Cardiac septum (tissue), 1 donor: ENCODE measurements at regions not wholly inside any gene's neighbourhood (a gene's known extent, or its start where the extent isn't known, plus 50 kb on each side); places are given as distances from the start of the nearest gene placed in this dataset.
"Not testable (repeated sequence)": the region's sequence is repeated elsewhere in the genome, so short reads cannot be mapped to it uniquely, and the experiment has no call there.

Source experiments
- DNase-seq: peaks from one replicate; pipeline ENCODE4 v3.0.0-alpha.2; 2020; ENCODE audit warnings: low spot score
- intact Hi-C: fragments of 100-400 bp; cut with DNase I; formaldehyde crosslinking; loops from one replicate; pipeline ENCODE4 v1.14.0; 2022
- donor health status: DM: no; HTN: no; CAD: no.

DNA sequence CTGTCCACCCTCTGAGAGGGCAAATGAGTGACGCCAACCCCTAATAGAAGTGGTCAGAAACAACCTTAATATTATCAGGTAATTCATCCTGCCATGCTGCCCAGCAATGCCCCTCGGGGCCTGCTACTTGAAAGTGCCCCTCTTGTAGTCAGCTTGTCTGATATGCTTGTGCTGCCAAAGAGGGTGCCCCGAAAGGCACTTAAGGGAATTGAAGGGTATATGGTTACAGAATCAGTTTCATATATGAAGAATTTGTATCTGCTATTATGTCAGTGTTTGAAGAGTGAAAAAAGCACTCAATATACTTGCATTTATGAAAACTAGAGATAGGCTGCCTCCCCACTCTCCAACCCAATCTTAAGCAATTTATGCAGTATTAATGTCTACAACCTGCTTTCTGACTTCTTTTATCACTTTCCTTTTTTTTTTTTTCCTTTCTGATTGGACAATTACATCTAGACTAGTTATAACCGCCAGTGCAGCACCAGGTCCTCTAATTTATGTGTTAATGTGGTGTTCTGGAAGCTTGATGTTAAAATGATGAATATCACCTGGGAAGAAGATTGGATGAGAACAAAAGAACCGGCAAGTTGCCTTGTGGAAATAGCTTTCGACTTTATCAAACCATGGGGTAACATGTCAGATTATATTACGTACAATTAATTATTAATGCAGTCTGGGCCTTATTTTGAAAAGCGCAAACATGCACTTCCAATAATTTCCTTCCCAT is 646.9 kb upstream of the ACVR2A start:
- DNase-seq: no peak
- intact Hi-C loops: no loop called here

DNA sequence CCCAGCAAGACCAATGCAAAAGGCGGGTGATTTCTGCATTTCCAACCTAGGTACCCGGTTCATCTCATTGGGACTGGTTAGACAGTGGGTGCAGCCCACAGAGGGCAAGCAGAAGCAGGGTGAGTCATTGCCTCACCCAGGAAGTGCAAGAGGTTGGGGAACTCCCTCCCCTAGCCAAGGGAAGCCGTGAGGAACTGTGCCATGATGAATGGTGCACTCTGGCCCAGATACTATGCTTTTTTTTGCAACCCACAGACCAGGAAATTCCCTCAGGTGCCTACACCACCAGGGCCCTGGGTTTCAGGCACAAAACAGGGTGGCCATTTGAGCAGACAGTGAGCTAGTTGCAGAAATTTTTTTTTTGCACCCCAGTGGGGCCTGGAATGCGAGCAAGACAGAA is 662.6 kb upstream of the ACVR2A start:
- DNase-seq: no peak

DNA sequence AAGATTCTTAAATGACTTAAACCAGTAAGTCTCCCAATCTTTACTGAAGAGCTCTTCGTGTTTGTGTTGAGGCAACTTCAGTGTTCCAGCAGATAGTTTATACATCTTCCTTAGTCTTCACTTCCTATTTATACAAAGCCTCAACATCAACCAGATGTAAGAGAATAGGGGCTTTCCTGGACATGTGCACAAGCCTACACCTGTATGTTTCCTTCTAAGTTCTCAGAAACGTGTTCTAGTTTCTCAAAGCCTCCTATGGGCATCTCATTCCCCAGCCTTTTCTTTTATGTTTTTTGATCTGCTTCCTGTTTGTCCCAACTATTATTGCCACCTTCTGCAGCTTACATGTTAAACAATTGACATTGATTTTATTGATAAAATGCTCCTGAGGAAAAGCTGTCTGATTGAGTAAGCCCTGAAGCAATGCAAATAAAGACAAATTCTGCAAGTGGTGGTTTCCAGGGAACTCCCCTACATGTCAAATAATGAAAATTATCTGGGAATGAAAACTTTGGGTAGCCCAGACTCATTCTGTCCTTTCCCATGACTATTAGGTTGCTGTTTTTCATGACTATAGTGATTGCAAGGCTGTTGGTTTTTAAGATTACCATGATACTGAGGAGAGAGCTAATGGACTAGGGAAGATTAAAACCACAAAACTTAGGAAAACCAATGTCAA is 663.3 kb upstream of the ACVR2A start:
- intact Hi-C loops: no loop called here
- no peak for DNase-seq

More for the DNA sequence above, 662.6 kb upstream of the ACVR2A start:
- intact Hi-C loops: no loop called here

DNA sequence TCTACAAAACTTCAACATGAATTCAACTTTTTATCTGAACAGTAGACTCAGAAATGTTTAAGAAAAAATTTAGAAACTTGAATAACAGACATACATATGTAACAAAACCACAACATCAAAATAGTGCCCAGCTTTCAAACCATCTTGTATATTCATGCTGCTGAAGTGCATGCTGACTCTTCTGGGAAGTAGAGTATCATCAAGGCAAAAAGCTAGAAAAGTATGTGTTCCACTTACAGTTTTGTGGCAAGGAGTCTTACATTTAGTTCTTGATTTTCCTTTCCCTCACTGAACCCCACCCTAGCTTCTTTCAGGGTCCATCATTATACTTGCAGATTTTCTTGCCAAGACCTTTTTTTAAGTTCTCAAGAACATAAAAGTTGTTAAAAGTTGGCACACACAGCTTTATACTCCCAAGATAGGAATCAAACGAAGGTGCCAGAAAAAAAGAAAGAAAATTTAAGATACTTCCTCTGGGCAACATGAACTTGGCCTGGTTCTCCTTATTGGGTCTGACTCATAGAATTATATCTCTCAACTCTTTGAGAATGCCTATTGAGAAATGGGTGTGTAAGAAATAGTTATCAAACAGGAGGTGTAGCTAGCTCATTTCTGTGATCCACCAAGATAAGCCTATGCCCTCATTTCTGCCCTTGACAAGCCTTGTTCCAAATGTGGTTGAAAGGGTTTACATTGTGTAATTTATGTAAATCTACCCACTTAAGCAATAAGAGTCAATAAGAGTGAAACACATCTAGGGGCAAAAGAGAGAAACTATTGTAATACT is 667.6 kb upstream of the ACVR2A start:
- no peak for DNase-seq
- intact Hi-C loops: no loop called here

DNA sequence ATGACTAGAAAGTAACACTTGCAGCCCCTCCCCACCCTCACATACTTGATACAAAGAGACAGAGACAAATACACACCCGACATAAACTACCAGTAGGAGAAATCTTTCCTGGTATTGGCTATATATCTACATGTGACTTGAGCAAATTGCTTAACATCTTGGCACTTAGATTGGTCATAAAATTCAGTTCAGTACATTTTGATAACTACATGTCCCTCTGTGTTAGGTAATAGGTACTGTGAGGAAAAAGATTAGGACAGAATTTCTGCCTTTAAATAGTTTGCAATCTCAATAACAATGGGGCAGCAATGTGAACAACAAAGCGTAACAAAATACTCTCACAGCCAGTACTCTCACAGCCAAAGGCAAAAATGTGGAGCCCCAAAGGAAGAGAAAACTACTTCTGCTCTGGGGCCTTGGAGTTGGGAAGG is 670.0 kb upstream of the ACVR2A start:
- DNase-seq: no peak
- intact Hi-C loops: no loop called here

DNA sequence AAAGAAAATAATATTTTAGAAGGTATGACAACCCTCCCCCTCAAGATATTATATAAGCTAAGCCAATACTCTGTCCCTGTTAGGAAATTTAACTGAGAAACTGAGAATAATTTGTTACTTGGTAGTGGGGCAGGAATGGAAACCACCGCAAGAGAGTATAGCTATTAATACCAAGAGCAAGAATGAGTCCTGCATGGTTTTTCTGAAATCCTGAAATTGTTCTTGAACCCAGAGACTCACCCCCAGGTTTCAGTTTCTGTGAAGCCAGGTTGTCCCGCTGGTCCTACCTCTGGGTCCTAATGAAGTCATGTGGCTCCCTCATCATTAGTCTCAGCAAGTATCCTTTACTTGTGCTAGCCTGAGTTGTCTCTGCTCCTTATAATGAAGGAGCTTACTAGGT is 671.0 kb upstream of the ACVR2A start:
- no peak for DNase-seq
- intact Hi-C loops: no loop called here

DNA sequence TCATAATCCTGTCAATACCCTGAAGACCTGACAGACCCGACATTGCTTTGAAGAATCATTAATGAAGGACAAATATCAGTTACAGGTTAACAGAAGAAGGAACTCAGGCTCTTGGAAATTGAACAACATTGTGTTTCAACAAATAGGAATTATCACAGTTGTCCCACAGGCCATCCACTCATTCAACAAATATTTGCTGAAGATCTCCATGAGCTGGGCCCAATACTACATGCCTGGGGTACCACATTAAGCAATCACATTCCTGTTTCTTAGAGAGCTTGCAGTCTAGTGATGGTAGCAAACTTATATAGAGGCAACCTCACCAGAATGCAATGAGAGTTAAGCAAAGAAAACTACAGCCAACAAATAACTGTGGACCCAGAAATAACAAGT is 671.6 kb upstream of the ACVR2A start:
- intact Hi-C loops: no loop called here
- DNase-seq: no peak

DNA sequence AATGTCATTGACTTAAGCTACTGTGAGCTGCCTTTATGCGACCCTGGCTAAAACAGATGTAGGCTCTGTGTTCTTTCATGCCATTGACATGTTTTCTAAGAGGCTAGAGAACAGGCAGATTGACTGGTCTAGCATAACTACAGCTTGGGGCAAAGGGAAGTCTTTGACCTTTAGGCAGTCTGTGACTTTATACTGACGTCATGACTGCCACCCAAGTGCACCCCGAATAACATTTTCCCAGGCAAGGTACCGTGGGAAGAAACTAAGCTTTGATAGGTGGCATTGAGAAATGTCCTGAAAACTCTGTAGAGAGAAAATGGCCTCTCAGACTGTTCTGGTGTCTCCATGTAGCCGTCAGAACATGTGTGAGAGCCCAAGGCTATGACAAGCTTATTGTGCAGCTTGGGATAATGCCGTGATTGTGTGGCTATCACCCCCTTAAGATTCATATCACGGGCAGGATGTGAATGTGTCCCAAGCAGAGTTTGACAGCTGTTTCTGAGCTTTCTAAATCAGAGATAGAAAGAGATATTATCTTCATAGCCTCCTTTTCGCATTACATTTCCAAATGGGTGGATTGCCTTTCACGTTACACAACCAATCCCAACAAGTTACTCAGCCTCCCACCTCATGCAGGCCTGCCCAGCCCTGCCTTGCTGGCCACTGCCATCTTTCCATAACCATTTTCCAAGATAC is 672.2 kb upstream of the ACVR2A start:
- intact Hi-C loops: no loop called here
- DNase-seq: no peak

DNA sequence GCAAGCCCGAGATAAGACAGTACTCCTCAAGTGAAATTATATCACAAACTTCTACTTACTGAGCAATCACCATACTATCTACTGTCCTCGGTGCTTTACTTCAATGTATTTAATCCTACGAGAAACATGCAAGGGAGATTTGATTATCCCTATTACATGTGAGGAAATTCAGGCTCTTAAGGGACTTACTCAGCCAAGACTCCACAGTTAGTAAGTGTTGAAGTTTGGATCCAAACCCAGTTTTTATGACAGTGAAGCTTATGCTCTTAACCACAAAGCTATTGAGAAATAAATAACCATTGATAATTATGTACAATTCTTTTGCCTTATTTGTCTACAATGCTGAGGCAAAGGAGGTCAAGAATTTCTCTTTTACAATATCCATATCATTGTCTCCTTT is 672.9 kb upstream of the ACVR2A start:
- DNase-seq: no peak
- intact Hi-C loops: no loop called here

DNA sequence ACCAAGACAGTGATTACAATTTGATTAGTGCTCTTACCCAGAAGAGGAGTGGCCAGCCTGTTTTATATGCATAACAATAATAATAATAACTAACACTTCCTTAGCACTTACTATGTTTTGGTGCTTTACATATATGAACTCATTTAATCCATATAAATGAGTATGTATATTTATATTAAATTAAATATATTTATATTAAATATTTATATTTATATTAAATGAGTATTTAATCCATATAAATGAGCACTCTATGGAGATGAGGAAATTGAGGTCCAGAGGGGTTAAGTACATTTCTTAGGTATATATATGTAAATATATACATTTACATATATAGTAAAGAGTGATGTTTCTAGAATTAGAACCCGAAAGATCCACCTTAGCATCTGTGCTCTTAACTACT is 673.9 kb upstream of the ACVR2A start:
- intact Hi-C loops: no loop called here
- no peak for DNase-seq

DNA sequence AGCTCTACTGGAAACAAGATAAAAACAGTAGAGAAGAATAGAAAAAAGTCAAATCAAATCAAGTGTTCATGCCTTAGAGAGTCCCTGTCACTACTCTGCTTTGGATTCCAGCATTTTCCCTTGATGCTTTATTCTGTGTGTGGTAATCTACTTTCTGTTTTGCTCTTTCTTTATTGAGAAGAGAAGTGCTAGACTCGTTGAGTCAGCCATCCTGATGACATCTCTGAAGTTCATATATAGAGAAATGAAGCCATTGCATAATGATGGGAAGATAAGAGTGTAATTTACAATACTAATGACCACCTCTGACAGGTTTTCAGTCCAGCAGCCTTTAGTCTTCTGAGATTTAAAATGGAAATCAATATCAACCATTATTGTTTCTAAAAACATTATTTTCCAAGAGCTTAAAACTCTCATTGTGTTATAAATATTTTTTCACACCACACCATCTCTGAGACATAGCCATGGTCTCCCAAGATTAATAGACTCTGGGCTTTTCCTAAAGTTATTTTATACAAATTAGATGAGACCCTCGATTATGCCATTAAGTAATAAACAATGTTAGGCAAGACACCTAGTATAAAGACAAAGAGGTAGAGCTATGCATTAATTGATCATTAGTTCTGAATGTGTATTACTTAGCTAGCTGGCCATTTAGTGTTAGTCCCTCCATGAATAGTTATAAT is 679.0 kb upstream of the ACVR2A start:
- no peak for DNase-seq
- intact Hi-C loops: no loop called here

DNA sequence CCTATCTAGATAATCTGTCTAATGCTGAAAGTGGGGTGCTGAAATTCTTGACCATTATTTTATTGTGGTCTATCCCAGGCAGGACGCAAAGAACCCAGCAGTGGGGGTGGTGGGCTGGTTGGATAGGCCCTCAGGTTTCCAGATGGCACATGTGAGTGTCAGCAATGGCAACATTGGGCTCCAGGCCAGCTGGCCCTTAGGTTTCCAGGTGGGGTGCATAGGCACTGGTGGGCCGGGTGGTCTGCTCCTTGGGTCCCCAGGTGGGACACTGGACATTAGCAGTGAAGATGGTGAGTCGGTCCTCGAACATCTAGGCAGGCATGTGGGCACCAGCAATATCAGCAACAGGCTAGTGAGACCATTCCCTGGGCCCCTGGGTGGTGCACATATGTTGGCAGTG is 680.3 kb upstream of the ACVR2A start:
- intact Hi-C loops: no loop called here
- DNase-seq: no peak

DNA sequence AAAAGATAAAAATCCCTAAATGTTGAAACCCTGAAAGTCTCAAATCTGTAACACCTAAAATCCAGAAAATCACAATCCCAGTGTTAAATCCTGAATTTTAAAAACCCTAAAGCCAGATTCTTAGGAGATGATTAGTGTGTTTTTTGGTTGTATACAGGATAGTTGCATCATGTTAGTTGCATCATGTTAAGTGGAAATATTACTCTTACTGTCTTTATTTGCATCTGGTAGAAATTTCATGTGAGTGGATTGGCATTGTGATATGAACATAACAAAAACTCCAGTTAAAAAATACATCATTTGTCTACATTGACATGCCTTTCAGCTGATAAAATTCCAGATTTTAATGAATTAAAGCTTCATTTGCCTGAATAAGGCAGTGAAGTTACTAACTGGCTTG is 683.1 kb upstream of the ACVR2A start:
- no peak for DNase-seq
- intact Hi-C loops: no loop called here

DNA sequence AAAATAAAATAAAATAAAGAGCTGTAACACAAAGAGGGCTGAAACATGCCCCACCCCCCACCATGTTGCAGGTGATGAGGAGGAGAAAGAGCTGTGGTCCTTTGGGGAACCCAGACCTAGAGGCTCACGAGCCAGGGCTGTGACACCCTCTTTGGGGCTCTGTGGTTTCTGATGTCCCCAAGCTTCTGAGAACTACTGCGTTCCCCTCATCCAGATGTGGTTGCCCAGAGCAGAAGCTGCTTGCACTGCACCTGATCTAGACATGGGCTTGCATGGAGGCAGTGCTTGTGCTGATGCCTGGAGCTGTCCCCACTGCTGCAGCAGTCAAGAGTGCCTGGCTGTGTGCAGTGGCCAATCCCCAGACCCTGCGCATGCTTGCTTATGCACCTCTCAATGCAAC is 687.9 kb upstream of the ACVR2A start:
- intact Hi-C loops: no loop called here
- DNase-seq: no peak

DNA sequence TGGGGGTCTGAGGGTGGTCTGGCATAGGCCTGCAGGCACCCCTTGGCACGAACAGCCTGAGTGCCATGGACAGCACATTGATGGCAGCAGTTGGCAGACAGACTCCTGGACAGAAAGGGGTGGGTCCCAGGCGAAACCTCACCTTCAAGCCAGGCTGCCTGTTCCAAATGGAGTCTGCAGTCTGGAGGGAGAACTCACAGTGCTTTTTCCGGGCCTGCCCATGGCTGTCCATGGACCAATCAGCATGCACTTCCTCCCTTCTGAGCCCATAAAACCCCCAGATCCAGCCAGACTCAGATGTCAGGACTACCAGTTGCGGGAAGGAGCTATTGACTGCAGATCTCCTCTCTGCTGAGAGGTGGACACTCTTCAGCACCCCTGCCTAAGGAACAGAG is 694.6 kb upstream of the ACVR2A start:
- intact Hi-C loops: no loop called here
- DNase-seq: no peak

DNA sequence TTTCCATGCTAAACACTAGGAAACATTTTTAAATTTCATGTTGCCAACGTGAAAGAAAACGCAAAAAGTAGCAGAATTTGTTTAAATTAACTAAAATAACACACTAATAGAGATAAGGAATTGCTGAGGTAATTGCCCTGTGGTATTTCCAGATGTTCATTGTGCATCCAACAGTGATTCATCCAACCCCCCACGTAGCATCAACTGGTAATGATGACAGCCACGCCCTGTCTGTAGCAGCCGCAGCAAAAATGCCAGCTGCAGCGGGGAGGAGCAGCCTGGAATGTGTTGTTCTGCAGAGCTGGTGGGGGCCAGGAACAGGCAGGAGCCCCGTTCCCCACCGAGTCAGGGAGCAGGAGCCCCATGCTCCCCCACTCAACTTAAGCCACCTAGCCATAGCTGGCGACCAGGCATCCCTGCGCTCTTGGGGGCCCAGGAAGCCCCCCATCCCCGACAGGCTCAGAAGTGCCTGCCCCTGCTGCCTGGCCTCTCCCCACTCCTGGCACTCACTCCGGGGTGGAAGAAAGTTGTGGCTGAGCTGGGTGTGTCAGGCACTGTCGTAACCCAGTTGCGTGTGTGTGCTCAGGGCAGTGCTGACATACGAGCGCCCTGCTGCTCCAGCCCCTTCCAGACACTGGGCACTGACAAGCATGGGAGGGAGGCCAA is 695.1 kb upstream of the ACVR2A start:
- DNase-seq: no peak
- intact Hi-C loops: no loop called here

DNA sequence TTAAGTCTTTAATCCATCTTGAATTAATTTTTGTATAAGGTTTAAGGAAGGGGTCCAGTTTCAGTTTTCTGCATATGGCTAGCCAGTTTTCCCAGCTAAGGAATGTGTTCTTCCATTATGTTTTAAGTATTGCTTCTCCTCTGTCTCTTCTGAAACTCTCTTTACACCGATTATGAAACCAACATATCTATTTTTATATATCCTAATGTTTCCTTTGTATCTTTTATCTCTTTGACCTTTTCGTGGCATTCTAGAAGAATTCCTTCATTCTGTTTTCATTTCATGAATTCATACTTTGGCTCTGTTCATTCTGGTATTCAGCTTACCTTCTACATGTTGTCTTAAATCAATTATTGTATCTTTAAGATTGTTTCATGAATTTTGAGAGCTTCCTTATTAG is 697.0 kb upstream of the ACVR2A start:
- DNase-seq: no peak
- intact Hi-C loops: no loop called here

DNA sequence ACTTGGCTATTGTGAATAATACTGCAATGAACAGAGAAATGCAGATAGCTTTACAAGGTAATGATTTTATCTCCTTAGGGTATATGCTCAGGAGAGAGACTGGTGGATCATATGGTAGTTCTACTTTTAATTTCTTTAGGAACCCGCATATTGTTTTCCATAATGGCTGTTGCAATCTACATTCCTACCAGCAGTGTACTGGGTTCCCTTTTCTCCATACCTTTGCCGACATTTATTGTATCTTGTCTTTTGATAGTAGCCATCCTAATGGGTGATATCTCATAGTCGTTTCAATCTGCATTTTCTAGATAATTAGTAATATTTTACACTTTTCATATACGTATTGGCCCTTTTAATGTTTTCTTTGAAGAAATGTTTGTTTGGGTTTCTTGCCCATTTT is 702.9 kb upstream of the ACVR2A start:
- no peak for DNase-seq
- intact Hi-C loops: no loop called here

DNA sequence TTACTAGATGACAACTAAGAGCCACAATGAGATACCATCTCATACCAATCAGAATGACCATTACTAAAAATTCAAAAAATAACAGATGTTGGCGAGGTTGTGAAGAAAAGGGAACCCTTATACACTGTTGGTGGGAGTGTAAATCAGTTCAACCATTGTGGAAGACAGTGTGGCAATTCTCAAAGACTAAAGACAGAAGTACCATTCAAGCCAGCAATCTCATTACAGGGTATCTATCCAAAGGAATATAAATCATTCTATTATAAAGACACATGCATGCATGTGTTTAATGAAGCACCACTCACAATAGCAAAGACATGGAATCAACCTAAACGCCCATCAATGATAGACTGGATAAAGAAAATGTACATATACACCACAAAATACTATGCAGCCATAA is 705.1 kb upstream of the ACVR2A start:
- DNase-seq, intact Hi-C loops: not testable (repeated sequence)
